SK-N-SH treated with all-trans-retinoic acid at 6 μM for 48 hours (cell line): ENCODE measurements at regions not wholly inside any gene's neighbourhood (a gene's known extent, or its start where the extent isn't known, plus 50 kb on each side); places are given as distances from the start of the nearest gene placed in this dataset.

Experiments
- CREB5 ChIP-seq: fragments of 250-450 bp; sonication (Bioruptor Pico); IDR thresholded peaks from 2 replicates; pipeline ENCODE4 v1.5.1; 2020; ENCODE audit warnings: low read depth, mild to moderate bottlenecking, moderate library complexity
- CSDC2 ChIP-seq: fragments of 250-450 bp; sonication (Bioruptor Pico); IDR thresholded peaks from 2 replicates; pipeline ENCODE4 v1.5.0; 2020; ENCODE audit warnings: mild to moderate bottlenecking, moderate library complexity
- GLIS3 ChIP-seq: fragments of 250-450 bp; sonication (Bioruptor Pico); IDR thresholded peaks from 2 replicates; pipeline ENCODE4 v1.5.0; 2020; ENCODE audit warnings: mild to moderate bottlenecking, moderate library complexity
- ISL1 ChIP-seq: fragments of 250-450 bp; sonication (Bioruptor Pico); IDR thresholded peaks from 2 replicates; pipeline ENCODE4 v2.1.2; 2022; ENCODE audit warnings: mild to moderate bottlenecking, moderate library complexity
- PATZ1 ChIP-seq: fragments of 250-450 bp; sonication (Bioruptor Pico); IDR thresholded peaks from 2 replicates; pipeline ENCODE4 v1.8.0; 2020; ENCODE audit warnings: mild to moderate bottlenecking, moderate library complexity, borderline replicate concordance
- POU6F1 ChIP-seq: fragments of 250-450 bp; sonication (Bioruptor Pico); IDR thresholded peaks from 2 replicates; pipeline ENCODE4 v1.8.0; 2021; ENCODE audit warnings: low read depth, mild to moderate bottlenecking, moderate library complexity, borderline replicate concordance
- PPARA ChIP-seq: fragments of 250-450 bp; sonication (Bioruptor Pico); IDR thresholded peaks from 2 replicates; pipeline ENCODE4 v1.5.0; 2020; ENCODE audit warnings: mild to moderate bottlenecking, borderline replicate concordance
- SNAI2 ChIP-seq: fragments of 250-450 bp; sonication (Bioruptor Pico); IDR thresholded peaks from 2 replicates; pipeline ENCODE4 v1.5.0; 2020; ENCODE audit warnings: mild to moderate bottlenecking, moderate library complexity
- TCF4 ChIP-seq: fragments of 250-450 bp; sonication (Bioruptor Pico); IDR thresholded peaks from 2 replicates; pipeline ENCODE4 v1.8.0; 2021; ENCODE audit warnings: mild to moderate bottlenecking, moderate library complexity, borderline replicate concordance
- ZFP3 ChIP-seq: fragments of 250-450 bp; sonication (Bioruptor Pico); IDR thresholded peaks from 2 replicates; pipeline ENCODE4 v1.5.0; 2020; ENCODE audit warnings: mild to moderate bottlenecking, moderate library complexity
- ZFP30 ChIP-seq: fragments of 450-650 bp; formaldehyde crosslinking; IDR thresholded peaks from 2 replicates; pipeline ENCODE4 v1.5.0; 2022; ENCODE audit warnings: mild to moderate bottlenecking, moderate library complexity
- ZNF70 ChIP-seq: fragments of 450-650 bp; formaldehyde crosslinking; IDR thresholded peaks from 2 replicates; pipeline ENCODE4 v1.5.0; 2020; ENCODE audit warnings: mild to moderate bottlenecking, moderate library complexity
- ZNF8 ChIP-seq: fragments of 450-650 bp; formaldehyde crosslinking; IDR thresholded peaks from 2 replicates; pipeline ENCODE4 v1.5.0; 2020; ENCODE audit warnings: mild to moderate bottlenecking, moderate library complexity

GRCh38 chr20:53782612-53783246, 189.1 kb upstream of the ZNF217 start:
- TF ChIP-seq ZFP30 (CRISPR knock-in tag) (no peak), ISL1 (no peak), PATZ1 (no peak), ZNF8 (CRISPR knock-in tag) (no peak), GLIS3 (CRISPR knock-in tag) (no peak), CSDC2 (CRISPR knock-in tag) (no peak), PPARA (CRISPR knock-in tag) (no peak), POU6F1 (CRISPR knock-in tag) (no peak), SNAI2 (CRISPR knock-in tag) (no peak), CREB5 (no peak), ZFP3 (CRISPR knock-in tag) (no peak), TCF4 (CRISPR knock-in tag) (no peak), ZNF70 (CRISPR knock-in tag) (no peak)
